HG03457 (cell line): ENCODE measurements at regions not wholly inside any gene's neighbourhood (a gene's known extent, or its start where the extent isn't known, plus 50 kb on each side); places are given as distances from the start of the nearest gene placed in this dataset.

Source experiments
- ATAC-seq: cut with Tn5 transposase; IDR thresholded peaks from one replicate; pipeline ENCODE4 v1.9.1; 2021; ENCODE audit warnings: moderate number of reproducible peaks; ENCODE audit not compliant: unreplicated experiment

- no peak for ATAC-seq
Observed at GRCh38 chr2:146868051-146868450, 976.8 kb upstream of the ACVR2A start.

GRCh38 chr2:146867477-146867986 lies 977.3 kb upstream of the ACVR2A start:
- no peak for ATAC-seq

GRCh38 chr2:146853741-146854444 lies 990.9 kb upstream of the ACVR2A start:
- ATAC-seq: no peak

- no peak for ATAC-seq
Observed at GRCh38 chr2:146852661-146853060, 992.2 kb upstream of the ACVR2A start.

DNA sequence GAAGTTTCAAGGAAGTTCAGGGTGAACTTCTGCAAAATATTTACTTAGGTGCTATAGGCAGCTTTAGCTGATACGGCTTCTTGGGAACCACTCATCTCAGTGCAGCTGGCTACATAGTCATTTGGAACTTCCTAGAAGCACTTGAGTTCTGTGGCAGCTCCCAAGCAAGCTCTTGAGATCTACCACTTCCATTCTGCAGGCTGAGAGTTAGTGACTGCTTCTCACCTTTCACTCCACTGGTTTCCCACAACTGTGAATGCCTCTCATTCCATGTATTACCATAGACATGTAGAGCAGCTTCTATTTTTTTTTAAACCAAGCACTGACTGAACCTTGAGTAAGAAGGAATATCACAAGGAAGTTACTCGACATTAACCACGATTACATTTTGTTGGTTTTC lies 994.1 kb upstream of the ACVR2A start:
- no peak for ATAC-seq

DNA sequence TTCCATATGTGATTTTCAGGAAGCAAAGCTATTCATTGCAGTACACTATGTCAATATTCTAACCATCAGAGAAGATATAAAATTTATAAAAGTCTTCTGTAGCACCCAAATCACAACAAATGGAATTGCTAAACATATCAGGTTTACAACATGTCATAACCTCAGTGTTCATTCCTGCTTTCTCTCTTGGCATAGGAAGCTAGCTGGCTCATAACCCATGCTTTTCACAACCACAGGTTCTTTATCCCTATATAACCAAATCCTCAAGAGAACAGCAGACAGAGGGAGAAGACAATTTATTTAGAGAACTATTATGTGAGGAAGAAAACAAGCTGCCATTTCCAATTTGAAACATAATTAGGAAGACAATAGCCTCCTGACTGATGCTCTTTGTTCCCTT lies 997.0 kb upstream of the ACVR2A start:
- ATAC-seq: no peak

DNA sequence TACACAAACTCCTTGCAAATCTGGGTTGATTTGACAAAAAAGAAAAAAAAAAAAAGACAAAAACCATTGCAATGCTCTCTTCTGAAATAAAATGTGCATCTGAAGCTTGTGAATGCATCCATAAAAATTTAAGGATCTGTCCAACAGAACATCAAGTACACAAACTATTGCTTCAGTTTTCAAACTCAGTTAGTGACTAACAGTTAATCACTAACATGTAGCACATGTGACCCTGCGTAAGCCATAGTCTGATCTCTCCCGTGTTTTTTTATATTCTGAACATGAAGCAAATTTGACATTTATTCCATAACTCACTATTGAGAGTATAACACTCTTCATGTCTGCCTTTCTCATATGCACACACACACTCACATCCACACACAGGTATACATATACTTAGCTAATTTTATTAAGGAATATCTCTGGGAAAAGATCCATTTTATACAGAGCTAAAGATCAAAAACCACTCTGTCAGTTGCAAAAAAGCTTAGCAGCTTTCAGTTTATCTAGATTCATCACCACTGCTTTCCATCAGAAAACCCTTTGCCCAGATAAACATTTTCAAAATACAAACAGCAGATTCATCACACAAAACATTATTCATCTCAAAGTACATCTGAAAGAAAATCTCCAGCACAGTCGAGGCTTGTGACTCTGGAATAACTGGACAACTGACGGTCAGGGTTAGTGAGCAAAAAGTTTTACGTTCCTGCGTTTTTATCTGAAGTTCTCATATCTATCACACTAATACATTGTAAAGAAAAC lies 1000.4 kb upstream of the ACVR2A start:
- no peak for ATAC-seq

DNA sequence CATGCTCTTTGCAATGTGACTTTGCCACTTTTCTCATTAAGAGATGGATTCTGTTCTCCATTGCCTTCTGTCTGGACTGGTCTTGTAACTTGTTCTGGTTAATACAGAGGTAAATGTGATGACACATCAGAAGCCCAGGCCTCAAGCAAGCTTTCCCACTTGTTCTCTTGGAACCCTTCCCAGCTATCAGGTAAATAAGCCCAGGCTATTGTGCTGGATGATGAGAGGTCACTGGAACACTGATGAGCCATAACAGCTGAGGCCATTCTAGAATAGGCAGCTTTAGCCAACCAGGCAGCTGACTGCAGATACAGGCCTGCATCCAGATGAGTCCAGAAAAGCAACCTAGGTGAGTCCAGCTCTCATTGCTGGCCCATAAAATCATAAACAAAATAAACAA lies 1007.0 kb upstream of the ACVR2A start:
- ATAC-seq: no peak

GRCh38 chr2:146826388-146826787 lies 1018.4 kb upstream of the ACVR2A start:
- ATAC-seq: no peak

DNA sequence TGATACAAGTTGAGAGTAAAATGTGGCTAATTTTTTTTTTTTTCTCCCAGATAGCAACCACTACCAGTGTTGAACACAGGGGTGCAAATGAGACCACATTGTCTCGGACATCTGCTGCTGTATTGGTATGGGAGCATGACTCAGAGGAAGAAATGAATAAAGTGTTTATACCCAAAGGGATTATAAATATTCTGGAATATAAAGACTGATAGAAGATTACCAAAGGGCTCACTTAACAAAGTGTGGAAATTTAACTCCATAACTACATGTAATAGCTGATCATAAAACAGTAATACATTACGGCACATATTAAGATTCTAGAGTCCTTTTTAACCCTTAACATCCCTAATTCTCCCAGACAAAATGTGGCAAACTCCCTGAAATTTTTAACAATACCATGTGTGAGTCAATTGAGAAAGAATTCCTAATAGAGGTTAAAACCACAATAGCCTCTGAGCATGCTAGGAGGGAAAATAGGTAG lies 1023.0 kb upstream of the ACVR2A start:
- no peak for ATAC-seq

- ATAC-seq: no peak
Observed at GRCh38 chr2:146820672-146821071, 1024.2 kb upstream of the ACVR2A start.

- ATAC-seq: no peak
Observed at GRCh38 chr2:146818122-146818521, 1026.7 kb upstream of the ACVR2A start.

GRCh38 chr2:146817613-146818012 lies 1027.2 kb upstream of the ACVR2A start:
- ATAC-seq: no peak

GRCh38 chr2:146814971-146815370 lies 1029.9 kb upstream of the ACVR2A start:
- no peak for ATAC-seq

DNA sequence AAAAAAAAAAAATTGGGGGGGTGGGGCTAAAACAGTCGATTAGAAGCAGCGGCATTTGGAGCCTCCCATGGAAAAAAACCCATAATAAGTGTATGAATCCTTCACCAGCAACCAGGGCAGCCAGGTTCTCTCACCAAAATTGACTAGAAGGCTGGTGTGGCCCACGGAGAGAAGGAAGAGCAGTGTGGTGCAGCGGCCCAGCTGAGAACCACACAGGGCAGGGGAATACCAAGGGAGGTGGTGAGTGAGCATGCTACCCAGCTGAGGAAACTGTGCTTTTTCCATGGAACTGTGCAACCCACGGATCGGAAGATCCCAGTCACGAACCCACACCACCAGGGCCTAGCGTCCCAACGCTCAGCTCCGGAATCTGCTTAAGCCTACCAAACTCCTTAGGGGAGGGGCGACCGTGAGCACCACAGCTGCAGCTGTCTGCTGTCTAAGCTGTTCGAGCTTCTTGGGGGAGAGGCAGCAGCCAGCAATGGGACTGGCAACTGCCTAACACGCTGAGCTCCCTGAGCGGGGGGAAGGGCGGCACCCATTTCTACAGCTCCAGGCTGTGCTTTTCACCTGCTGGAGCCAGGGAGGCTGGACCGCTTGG lies 1037.2 kb upstream of the ACVR2A start:
- ATAC-seq: no peak

DNA sequence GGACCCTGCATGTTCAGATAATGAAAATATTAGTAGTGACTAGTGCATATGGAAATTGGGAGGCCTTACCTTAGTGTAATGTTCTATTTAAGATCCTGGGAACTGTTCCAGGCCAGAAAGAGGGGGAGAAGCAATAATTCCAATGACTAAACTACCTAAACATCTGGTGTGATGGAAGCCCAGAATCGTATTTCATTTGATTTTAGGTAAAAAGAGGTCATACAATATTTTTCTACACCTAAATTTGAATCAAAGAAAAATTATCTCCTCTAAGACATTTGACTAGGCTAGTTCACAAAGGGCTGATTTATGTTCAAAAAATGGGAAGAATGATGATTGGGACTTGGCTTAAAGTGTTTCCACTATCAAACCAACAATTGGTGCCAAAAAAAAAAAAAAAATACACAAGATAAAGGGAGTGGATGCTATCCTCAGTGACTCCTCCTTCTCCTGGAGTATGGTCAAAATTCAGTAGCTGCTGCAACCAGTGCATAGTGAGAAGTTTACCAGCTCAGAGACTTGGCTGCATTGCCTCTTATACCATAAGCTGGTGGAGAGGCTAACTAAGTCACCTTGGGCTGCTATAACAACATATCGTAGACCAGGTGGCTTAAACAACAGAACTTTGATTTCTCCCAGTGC lies 1038.3 kb upstream of the ACVR2A start:
- no peak for ATAC-seq

DNA sequence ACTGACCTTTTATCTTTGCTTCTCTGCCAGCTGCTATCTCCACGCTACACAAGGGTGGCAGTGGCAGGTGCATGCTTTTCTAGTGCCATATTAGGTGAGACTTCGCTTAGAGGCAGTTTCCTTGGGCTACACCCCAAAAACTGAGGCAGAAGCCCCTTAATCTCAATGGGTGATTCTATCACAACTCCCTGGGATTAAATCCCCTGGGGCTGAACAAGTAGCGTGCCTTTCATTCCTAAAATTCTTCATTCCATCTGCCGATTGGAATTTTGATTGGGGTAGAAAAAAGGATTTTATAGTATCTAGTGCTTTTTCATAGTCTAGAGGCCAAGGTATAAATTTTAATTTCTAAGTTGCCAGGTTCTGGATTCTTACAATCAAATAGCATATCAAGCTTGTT lies 1040.5 kb upstream of the ACVR2A start:
- no peak for ATAC-seq

DNA sequence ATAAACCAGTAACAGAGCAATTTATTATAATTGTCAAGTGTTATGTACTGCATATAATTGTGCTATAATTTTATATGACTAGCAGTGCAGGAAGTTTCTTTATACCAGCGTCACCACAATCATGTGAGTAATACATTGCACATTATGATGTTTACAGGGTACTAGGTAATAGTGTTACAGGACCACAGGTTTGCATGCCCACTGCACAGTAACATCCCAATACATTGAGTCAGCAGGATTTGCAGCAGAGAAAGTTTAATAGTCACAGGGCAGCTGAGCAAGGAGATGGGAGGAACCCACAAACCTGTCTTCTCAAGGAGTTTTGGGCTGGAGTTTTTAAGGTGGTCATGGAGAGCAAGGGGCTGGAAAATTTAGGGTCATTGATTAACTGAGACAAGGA lies 1042.9 kb upstream of the ACVR2A start:
- ATAC-seq: no peak

DNA sequence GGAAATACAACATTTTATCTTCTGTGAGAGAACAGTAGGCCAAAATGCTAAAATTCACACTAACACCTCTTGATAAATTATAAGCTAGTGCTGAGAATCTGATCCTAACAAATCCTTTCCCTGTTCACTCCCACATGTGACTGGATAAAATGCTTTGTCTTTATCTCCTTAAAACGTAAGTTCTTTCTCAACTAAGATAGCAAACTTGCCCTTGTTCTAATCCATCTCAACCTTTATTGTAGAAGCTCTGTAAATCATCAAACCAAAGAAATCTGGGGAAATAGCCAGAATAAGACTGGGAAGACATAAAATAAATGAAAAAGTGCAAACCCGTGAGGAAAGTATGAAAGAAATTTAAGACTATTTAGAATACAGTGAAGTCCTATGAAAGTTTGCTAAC lies 1058.4 kb upstream of the ACVR2A start:
- ATAC-seq: no peak

GRCh38 chr2:146785101-146785500 lies 1059.7 kb upstream of the ACVR2A start:
- ATAC-seq: no peak

- no peak for ATAC-seq
Observed at GRCh38 chr2:146784602-146785001, 1060.2 kb upstream of the ACVR2A start.
